Fibroblast of the aortic adventitia (primary cell): ENCODE measurements at regions not wholly inside any gene's neighbourhood (a gene's known extent, or its start where the extent isn't known, plus 50 kb on each side); places are given as distances from the start of the nearest gene placed in this dataset. TPM values are rescaled to one million over a fixed set of nuclear protein-coding genes. Genes with fewer than 3 reads are reported as not detected.
A peak's percentile ranks its signal among the peaks of the same experiment; 100 is the strongest.

Experiments
- DNase-seq: peaks from one replicate; pipeline ENCODE4 v3.0.0-alpha.2; 2010; ENCODE audit warnings: low read depth
- H3K4me3 ChIP-seq: 2 replicates; pipeline ENCODE4 v1.5.1; 2011; ENCODE audit warnings: low read depth, mild to moderate bottlenecking, control low read depth, low read length, moderate library complexity
- small RNA-seq: library from RNA; depleted of rRNA; stranded (forward); fragments of <200 nt; gene quantifications from one replicate; pipeline ENCODE3, GENCODE V24; 2012
- TF ChIP-seq, protein P1 (sequence below): IDR thresholded peaks from 2 replicates; pipeline ENCODE4 v1.5.1; 2011; ENCODE audit warnings: mild to moderate bottlenecking, low read length, control low read depth, inconsistent platforms; ENCODE audit not compliant: insufficient read depth

DNA sequence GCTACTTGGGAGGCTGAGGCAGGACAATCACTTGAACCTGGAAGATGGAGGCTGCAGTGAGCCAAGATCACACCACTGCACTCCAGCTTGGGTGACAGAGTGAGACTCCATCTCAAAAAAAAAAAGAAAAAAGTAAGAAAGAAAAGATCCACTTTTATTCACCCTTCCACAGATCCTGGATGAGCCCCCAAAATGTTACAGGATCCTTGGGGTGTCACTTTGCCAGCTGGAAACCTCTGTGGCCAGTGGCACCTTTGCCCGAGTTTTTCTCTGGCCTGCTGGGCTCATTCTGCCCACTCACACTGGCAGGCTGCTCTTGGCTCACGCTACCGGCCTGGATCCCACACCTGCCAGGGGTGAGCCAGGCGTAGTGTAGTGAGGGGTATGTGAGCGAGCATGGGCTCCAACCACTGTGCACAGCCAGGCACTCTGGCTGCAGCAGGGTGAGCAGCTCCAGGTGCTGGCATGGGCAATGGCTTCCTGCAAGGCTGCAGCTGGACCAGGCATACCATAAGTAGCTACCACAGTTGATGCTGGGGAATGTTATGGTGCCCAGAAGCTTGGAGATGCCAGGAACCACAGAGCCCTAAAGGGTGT is 57.8 kb upstream of the C15orf39 start:
- no peak for DNase-seq
- no peak overlapping the region for H3K4me3 ChIP-seq
- TF ChIP-seq, protein P1, sequence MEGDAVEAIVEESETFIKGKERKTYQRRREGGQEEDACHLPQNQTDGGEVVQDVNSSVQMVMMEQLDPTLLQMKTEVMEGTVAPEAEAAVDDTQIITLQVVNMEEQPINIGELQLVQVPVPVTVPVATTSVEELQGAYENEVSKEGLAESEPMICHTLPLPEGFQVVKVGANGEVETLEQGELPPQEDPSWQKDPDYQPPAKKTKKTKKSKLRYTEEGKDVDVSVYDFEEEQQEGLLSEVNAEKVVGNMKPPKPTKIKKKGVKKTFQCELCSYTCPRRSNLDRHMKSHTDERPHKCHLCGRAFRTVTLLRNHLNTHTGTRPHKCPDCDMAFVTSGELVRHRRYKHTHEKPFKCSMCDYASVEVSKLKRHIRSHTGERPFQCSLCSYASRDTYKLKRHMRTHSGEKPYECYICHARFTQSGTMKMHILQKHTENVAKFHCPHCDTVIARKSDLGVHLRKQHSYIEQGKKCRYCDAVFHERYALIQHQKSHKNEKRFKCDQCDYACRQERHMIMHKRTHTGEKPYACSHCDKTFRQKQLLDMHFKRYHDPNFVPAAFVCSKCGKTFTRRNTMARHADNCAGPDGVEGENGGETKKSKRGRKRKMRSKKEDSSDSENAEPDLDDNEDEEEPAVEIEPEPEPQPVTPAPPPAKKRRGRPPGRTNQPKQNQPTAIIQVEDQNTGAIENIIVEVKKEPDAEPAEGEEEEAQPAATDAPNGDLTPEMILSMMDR = no peak

DNA sequence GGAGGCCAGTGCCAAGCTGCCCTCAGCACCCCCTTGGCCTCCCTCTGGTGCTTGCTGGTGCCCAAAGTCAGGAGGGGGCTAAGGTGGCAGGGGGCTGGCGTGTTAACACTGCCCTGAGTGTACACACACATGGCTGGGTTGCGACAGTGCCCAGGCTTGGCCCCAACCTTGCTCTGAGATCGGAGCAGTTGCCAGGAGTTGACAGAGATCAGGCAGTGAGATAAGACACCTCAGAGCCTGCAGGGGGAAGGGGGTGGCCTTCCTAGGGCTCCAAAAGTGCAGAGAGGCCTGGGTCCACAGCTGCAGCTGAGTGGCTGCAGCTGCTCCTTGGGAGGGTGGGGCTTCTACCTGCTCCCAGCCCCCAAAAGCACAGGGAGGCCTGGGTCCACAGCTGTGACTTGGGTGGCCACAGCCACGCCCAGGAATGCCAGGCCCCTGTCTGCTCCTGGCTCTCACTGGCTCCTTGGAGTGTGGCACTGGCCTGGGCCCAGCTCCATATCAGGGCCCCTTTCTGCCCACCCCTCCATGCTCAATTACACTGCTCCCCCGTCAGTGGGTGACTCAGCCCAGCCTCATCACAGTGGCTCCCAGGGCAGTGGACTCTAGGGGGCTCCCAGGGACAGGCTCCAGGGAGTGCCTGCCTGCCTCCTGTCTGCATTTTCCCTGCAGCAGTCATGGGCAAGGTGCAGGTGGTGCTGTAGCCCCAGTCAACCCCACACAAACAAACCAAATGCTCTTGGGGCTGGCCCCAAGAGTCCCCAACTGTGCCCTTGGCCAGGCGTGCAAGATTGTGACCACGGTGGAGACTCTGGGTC is 56.4 kb upstream of the C15orf39 start:
- H3K4me3 ChIP-seq = no peak overlapping the region
- DNase-seq = no peak
- TF ChIP-seq, protein P1 = no peak

DNA sequence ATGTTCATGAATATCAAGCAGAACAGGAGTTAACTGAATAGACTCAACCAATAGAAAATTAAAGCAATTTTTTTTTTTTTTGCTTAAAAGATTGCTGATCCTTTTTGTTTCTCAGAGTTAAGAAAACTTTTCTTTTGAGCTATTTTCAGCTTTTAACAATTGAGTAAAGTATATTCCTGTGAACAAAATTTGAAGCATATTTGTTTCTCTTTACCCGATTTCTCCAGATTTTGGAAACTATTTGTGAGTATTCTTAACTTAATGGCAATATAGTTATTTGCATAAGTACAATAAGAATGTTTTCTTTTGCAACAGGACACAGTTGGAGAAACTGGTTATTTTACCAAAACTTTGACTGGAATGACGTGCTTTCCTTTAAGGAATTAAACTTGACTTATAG is 53.4 kb upstream of the C15orf39 start:
- no peak overlapping the region for H3K4me3 ChIP-seq
- DNase-seq = no peak
- TF ChIP-seq, protein P1 = no peak

DNA sequence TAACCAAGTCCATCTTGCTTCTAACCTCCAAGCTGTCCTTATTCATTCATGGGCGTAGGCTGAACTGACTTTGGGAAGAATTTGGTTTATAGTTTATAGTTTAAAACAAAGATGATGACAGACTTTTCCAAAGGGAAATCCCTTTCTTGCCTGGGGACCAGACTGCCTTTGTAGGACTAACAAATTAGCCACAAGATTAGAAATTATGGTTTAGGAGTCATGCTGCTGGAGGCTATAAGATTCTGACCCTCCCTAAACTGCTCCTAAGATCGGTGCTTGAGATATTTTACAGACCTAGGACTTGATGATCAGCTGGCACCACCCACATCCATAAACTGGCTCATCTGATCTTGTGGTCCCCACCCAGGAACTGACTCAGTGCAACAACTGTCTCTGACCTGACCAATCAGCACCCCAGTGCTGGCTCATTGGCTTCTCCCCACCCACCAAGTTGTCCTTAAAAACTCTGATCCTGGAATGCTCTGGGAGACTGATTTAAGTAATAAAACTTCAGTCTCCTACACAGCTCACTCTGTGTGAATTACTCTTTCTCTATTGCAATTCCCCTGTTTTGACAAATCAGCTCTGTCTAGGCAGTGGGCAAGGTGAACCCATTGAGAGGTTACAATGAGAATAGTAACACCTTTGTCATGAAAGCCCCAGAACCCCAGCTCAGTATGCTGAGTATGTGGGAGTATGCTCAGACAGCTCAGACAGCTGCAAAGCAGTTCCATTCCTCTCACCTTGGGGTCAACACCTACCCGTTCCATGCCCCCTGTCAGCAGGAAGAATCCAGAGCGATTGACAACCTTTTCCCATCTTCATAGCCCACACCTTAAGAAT is 51.6 kb upstream of the C15orf39 start:
- H3K4me3 ChIP-seq = no peak overlapping the region
- TF ChIP-seq, protein P1 = no peak
- DNase-seq = peak; percentile 88

DNA sequence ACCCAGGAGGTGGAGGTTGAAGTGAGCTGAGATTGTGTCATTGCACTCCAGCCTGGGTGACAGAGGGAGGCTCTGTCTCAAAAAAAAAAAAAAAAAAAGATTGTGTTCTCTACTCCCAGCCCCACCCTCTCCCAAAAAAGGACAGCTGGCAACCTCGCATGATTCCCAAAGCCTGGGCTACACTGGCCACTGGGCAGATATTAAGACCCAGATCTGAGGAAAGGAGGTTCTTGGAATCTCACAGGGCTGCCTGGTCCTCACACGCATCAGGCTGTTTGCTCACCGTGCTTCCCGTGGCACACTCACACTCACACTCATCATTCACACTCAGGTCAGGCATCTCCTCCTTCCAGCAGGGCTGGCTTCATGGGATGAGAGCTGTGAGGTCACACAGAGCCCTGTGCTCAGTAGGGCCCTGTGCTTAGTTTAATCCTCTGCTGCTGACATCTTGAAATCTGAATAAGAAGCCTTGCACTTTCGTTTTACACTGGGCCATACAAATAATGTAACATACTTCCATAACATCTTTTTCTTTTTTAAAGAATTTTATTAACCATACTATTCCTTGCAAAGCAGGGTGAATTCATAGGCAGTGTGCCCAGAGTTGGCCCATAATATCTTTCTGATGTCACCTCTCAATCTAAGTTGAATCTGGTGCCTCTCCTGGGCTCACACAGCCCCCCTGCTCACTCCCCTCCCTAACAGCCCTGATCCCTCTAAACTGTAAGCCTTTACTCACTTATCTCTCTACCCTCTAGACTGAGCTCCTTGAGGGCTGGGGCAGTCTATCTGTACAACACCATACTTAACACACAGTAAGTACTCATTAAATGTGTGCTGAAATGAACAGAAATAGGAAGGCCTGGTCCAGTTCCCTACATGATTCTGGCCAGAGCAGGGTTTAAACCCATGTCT is 50.2 kb upstream of the C15orf39 start:
- TF ChIP-seq, protein P1 = no peak
- no peak overlapping the region for H3K4me3 ChIP-seq
- DNase-seq = no peak

Small RNAs in the stretch of these regions (small RNA-seq; reads per million reads assigned to genes)
- gene RF00017 (not detected), gene RF00601 (not detected)
